OCI-LY1 (cell line): ENCODE measurements at regions not wholly inside any gene's neighbourhood (a gene's known extent, or its start where the extent isn't known, plus 50 kb on each side); places are given as distances from the start of the nearest gene placed in this dataset.

Source experiments
- EZH2 ChIP-seq: fragments of 200-600 bp; sonication (generic), shearing (Covaris generic); IDR thresholded peaks from 2 replicates; pipeline ENCODE4 v1.8.0; 2017; ENCODE audit warnings: borderline replicate concordance, mixed run types, mild to moderate bottlenecking, antibody characterized with exemption, low read length, moderate library complexity, mixed read lengths
- TF ChIP-seq, protein P1 (sequence below): fragments of 200-600 bp; sonication (generic), shearing (Covaris generic); IDR thresholded peaks from 2 replicates; pipeline ENCODE4 v1.5.1; 2017; ENCODE audit warnings: mild to moderate bottlenecking, antibody characterized with exemption, low read length, moderate library complexity, mixed read lengths

DNA sequence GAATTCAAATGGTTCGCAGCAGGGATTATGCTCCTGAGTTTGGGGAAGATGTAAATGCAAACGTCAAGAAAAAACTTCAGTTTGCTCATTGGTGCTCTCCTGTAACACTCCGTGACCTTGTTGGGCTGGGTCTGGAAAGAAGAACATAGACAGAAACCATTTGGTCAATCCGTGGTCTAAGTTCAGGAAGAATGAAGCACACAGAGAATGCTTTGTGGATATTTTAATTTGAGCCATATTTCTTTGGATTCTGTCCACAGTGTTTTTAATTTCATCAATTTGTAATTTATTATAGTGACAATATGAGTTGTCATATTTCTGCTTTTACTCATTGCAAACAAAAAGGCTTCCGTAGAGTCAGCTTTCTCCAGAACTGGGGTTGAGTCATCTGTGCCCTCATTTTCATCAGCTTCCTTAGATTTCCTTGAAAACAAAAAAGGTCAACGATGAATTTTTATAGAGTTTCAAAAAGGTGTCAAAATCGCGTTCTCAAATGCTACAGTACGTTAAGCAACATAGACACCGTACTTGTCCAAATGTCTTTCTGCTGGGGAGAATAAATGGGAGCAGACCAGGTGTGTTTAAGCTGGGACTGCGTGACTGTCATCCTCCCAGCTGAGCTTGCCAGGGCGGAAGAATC is 606.4 kb downstream of the RNF144A start:
- TF ChIP-seq, protein P1, sequence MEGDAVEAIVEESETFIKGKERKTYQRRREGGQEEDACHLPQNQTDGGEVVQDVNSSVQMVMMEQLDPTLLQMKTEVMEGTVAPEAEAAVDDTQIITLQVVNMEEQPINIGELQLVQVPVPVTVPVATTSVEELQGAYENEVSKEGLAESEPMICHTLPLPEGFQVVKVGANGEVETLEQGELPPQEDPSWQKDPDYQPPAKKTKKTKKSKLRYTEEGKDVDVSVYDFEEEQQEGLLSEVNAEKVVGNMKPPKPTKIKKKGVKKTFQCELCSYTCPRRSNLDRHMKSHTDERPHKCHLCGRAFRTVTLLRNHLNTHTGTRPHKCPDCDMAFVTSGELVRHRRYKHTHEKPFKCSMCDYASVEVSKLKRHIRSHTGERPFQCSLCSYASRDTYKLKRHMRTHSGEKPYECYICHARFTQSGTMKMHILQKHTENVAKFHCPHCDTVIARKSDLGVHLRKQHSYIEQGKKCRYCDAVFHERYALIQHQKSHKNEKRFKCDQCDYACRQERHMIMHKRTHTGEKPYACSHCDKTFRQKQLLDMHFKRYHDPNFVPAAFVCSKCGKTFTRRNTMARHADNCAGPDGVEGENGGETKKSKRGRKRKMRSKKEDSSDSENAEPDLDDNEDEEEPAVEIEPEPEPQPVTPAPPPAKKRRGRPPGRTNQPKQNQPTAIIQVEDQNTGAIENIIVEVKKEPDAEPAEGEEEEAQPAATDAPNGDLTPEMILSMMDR = no peak
- no peak for TF ChIP-seq EZH2
